Peyer's patch (tissue), 4 donors: ENCODE measurements at regions not wholly inside any gene's neighbourhood (a gene's known extent, or its start where the extent isn't known, plus 50 kb on each side); places are given as distances from the start of the nearest gene placed in this dataset.
A peak's percentile ranks its signal among the peaks of the same experiment; 100 is the strongest.

Experiments used
- DNase-seq, 3 donors: peaks; one replicate each; pipeline ENCODE4 v3.0.0-alpha.2; 2017 to 2019
- H3K27ac ChIP-seq, 4 donors: fragments of 200-600 bp; sonication (generic); one replicate each; pipeline ENCODE4 v1.5.1; 2016 to 2019
- H3K27me3 ChIP-seq, 2 donors: fragments of 200-600 bp; sonication (generic); one replicate each; pipeline ENCODE4 v1.5.1; 2019
- H3K36me3 ChIP-seq, 3 donors: fragments of 200-600 bp; sonication (generic); one replicate each; pipeline ENCODE4 v1.5.1; 2016 to 2019
- H3K4me1 ChIP-seq, 4 donors: fragments of 200-600 bp; sonication (generic); one replicate each; pipeline ENCODE4 v1.5.1; 2016 to 2019
- H3K4me3 ChIP-seq, 4 donors: fragments of 200-600 bp; sonication (generic); 1 replicate in 3 of 4; 2 replicates in 1 of 4; pipeline ENCODE4 v1.5.1; 2016 to 2019; ENCODE audit warnings: mild to moderate bottlenecking in 1 of 4
- H3K9me3 ChIP-seq, 4 donors: fragments of 200-600 bp; sonication (generic); one replicate each; pipeline ENCODE4 v1.5.1; 2016 to 2019; ENCODE audit warnings: mild to moderate bottlenecking in 1 of 4
- POLR2A ChIP-seq, 2 donors: fragments of 450-650 bp; IDR thresholded peaks; one replicate each; pipeline ENCODE4 v1.5.1; 2017; ENCODE audit warnings: antibody characterized with exemption in 2 of 2, mild to moderate bottlenecking in 2 of 2, moderate library complexity in 2 of 2
- TF ChIP-seq, protein P1 (sequence below), 6 experiments: fragments of 450-650 bp in 4 of 6; fragments of 200-600 bp in 2 of 6; sonication (generic) in 1 of 6; IDR thresholded peaks; one replicate each; pipeline ENCODE4 v1.5.1; 2017 to 2019; ENCODE audit warnings: antibody characterized with exemption in 6 of 6, mild to moderate bottlenecking in 3 of 6, moderate library complexity in 1 of 6

DNA sequence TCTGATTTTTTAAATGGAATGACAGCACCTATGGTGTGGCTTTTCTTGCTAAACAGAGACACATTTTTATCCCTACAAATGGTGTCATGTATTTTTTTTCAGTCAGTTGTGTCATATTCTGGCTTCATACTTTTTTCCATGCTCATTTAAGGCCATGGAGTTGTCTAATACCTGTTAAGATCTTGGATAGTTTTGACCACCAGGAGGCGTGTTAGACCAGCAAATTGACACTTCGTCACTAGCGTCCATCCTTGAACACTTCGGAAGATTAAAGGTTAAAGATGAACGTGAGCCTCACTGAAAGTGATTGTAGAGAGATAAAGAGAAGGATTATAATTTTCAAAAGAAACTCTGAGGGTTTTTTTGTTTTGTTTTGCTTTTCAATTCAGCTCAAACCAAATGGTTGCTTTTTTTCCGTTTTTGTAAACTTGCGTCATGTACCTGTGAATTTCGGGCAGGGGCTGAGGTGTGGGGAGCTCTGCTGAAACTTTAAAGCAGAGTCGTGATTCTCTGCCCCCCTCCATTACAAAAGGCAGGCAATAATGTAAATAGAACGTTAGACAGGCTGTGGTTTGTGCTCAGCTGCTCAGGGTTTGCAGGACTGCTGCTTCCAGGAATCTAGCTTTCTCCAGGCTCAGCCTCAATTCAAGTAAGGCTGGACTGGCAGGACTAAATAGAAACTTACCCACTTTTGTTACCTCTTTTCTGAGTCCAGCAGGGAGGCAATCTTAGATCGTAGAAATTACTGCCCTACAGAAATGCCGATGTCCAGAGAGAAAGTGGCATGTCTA is 245.1 kb downstream of the FOXA2 start:
- TF ChIP-seq, protein P1, sequence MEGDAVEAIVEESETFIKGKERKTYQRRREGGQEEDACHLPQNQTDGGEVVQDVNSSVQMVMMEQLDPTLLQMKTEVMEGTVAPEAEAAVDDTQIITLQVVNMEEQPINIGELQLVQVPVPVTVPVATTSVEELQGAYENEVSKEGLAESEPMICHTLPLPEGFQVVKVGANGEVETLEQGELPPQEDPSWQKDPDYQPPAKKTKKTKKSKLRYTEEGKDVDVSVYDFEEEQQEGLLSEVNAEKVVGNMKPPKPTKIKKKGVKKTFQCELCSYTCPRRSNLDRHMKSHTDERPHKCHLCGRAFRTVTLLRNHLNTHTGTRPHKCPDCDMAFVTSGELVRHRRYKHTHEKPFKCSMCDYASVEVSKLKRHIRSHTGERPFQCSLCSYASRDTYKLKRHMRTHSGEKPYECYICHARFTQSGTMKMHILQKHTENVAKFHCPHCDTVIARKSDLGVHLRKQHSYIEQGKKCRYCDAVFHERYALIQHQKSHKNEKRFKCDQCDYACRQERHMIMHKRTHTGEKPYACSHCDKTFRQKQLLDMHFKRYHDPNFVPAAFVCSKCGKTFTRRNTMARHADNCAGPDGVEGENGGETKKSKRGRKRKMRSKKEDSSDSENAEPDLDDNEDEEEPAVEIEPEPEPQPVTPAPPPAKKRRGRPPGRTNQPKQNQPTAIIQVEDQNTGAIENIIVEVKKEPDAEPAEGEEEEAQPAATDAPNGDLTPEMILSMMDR (IDR thresholded peaks at IDR 0.05) = peak in 5 of 6 experiments; percentile 36 to 91 (median 86)
- TF ChIP-seq POLR2A (IDR thresholded peaks at IDR 0.05) = no peak
- Histone ChIP-seq H3K27me3 (no peaks in the 10 kb centered on the region), H3K9me3 (no peaks in the 10 kb centered on the region), H3K36me3 (no peaks in the 10 kb centered on the region), H3K27ac (no peak overlapping the region), H3K4me1 (no peaks in the 10 kb centered on the region), H3K4me3 (no peak overlapping the region)
- DNase-seq = peak in 1 of 3 donors; percentile 70

- DNase-seq = no peak
- Histone ChIP-seq H3K27ac (no peak overlapping the region), H3K27me3 (no peaks in the 10 kb centered on the region), H3K36me3 (no peaks in the 10 kb centered on the region), H3K9me3 (no peaks in the 10 kb centered on the region), H3K4me3 (no peak overlapping the region), H3K4me1 (no peaks in the 10 kb centered on the region)
- TF ChIP-seq, protein P1 (IDR thresholded peaks at IDR 0.05) = no peak
- TF ChIP-seq POLR2A (IDR thresholded peaks at IDR 0.05) = no peak
These were observed 246.1 kb downstream of the FOXA2 start for GRCh38 chr20:22338140-22338708.

DNA sequence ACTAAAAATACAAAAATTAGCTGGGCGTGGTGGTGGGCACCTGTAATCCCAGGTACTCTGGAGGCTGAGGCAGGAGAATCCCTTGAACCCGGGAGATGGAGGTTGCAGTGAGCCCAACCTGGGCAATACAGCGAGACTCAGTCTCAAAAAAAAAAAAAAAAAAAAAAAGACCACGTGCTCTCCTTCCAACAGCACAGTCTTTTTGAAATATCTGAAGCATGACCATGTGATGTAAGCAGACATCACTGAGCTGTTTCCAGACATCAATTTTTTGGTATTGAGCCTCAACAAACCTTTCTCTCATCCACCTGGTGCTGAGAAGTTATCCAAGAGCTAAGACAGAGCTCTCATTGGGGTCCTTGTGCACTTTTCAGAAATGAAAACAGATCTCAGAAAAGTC is 249.2 kb downstream of the FOXA2 start:
- H3K4me3 ChIP-seq = no peak overlapping the region
- TF ChIP-seq, protein P1 (IDR thresholded peaks at IDR 0.05) = no peak
- DNase-seq = no peak
- no peaks in the 10 kb centered on the region for H3K9me3 ChIP-seq
- no peak overlapping the region for H3K27ac ChIP-seq
- no peaks in the 10 kb centered on the region for H3K4me1 ChIP-seq
- H3K36me3 ChIP-seq = no peaks in the 10 kb centered on the region
- H3K27me3 ChIP-seq = no peaks in the 10 kb centered on the region

DNA sequence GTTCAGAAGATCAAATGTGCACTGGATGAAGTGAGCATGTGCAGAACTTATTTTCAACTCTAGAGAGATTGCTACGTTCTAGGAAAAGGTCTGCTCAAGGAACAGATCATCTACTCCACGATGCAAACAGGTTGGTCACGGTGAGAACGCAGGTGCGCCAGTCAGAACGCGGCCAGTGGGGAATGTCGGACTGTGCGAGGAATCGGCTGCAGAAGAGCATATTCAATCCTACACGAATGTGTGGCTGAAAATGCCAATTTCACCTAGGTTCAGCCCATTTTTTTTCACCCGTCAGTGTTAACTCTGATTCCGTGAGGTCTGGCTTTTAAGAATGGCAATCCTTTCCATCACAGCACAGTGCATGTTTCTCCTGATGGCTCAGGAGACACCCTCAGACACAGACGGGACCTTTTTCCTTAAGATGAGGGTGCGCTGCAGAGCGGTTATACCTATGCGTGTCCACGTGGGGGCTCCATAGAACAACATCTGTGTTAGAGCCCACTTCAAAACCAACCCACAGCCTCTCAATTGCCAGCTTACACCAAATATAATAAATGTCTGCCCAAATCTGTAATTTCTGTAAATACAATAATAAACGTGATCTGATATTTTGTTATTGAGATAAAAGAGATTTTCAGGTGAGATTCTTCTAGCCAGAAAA is 250.4 kb downstream of the FOXA2 start:
- H3K27ac ChIP-seq = no peak overlapping the region
- no peaks in the 10 kb centered on the region for H3K4me1 ChIP-seq
- peak; percentile 24 to 64 (median 58) for DNase-seq
- no peaks in the 10 kb centered on the region for H3K27me3 ChIP-seq
- no peak overlapping the region for H3K4me3 ChIP-seq
- TF ChIP-seq, protein P1 (IDR thresholded peaks at IDR 0.05) = peak in 4 of 6 experiments; percentile 46 to 64 (median 60)
- no peak for TF ChIP-seq POLR2A (IDR thresholded peaks at IDR 0.05)
- no peaks in the 10 kb centered on the region for H3K9me3 ChIP-seq
- no peaks in the 10 kb centered on the region for H3K36me3 ChIP-seq

- Histone ChIP-seq H3K4me3 (no peak overlapping the region), H3K36me3 (no peaks in the 10 kb centered on the region), H3K27ac (no peak overlapping the region), H3K4me1 (no peaks in the 10 kb centered on the region), H3K27me3 (no peaks in the 10 kb centered on the region), H3K9me3 (no peaks in the 10 kb centered on the region)
- TF ChIP-seq POLR2A (IDR thresholded peaks at IDR 0.05) = no peak
- TF ChIP-seq, protein P1 (IDR thresholded peaks at IDR 0.05) = no peak
- no peak for DNase-seq
These were observed 259.9 kb downstream of the FOXA2 start for GRCh38 chr20:22324505-22324904.
